Smooth muscle cell (in vitro differentiated cells): ENCODE measurements at regions not wholly inside any gene's neighbourhood (a gene's known extent, or its start where the extent isn't known, plus 50 kb on each side); places are given as distances from the start of the nearest gene placed in this dataset.

Experiments used
- DNase-seq: peaks from one replicate; lab custom pipeline; 2025; ENCODE audit not compliant: unreplicated experiment; lab: John Stamatoyannopoulos, UW
- H2AFZ ChIP-seq: fragments of 200-600 bp; sonication (generic); 2 replicates; pipeline ENCODE4 v1.6.0; 2016; ENCODE audit warnings: antibody characterized with exemption, low read depth, mild to moderate bottlenecking
- H3F3A ChIP-seq: fragments of 200-600 bp; sonication (generic); 2 replicates; pipeline ENCODE4 v1.6.0; 2017; ENCODE audit warnings: antibody characterized with exemption, low read depth
- H3K27ac ChIP-seq: fragments of 200-600 bp; sonication (generic); 2 replicates; pipeline ENCODE4 v1.5.1; 2016; ENCODE audit warnings: low read depth, mild to moderate bottlenecking
- H3K27me3 ChIP-seq: fragments of 200-600 bp; sonication (generic); 2 replicates; pipeline ENCODE4 v1.6.1; 2016; ENCODE audit warnings: low read depth, mild to moderate bottlenecking
- H3K36me3 ChIP-seq: fragments of 200-600 bp; sonication (generic); 2 replicates; pipeline ENCODE4 v1.5.1; 2016; ENCODE audit warnings: low read depth
- H3K4me1 ChIP-seq: fragments of 200-600 bp; sonication (generic); 2 replicates; pipeline ENCODE4 v1.5.1; 2016; ENCODE audit warnings: low read depth
- H3K4me2 ChIP-seq: fragments of 200-600 bp; sonication (generic); 2 replicates; pipeline ENCODE4 v1.6.0; 2016; ENCODE audit warnings: mild to moderate bottlenecking
- H3K4me3 ChIP-seq: fragments of 200-600 bp; sonication (generic); 2 replicates; pipeline ENCODE4 v1.5.1; 2016; ENCODE audit warnings: mild to moderate bottlenecking
- H3K79me2 ChIP-seq: fragments of 200-600 bp; sonication (generic); 2 replicates; pipeline ENCODE4 v1.6.0; 2016; ENCODE audit warnings: low read depth, mild to moderate bottlenecking
- H3K9ac ChIP-seq: fragments of 200-600 bp; sonication (generic); 2 replicates; pipeline ENCODE4 v1.6.0; 2016; ENCODE audit warnings: low read depth
- H3K9me3 ChIP-seq: fragments of 200-600 bp; sonication (generic); replicated peaks from 2 replicates; pipeline ENCODE4 v1.5.1; 2016; ENCODE audit warnings: low read depth
- H4K20me1 ChIP-seq: fragments of 200-600 bp; sonication (generic); 2 replicates; pipeline ENCODE4 v1.6.0; 2016; ENCODE audit warnings: low read depth
- WGBS: methylation state at CpG from one replicate; pipeline ENCODE4 v1.1.7; 2016; ENCODE audit warnings: low lambda C conversion rate; 5-methylcytosine and 5-hydroxymethylcytosine counted together
- TF ChIP-seq, protein P1 (sequence below): fragments of 200-600 bp; sonication (generic); IDR thresholded peaks from 2 replicates; pipeline ENCODE4 v1.5.1; 2017; ENCODE audit warnings: borderline replicate concordance, mild to moderate bottlenecking, antibody characterized with exemption; ENCODE audit not compliant: insufficient read depth, poor library complexity, severe bottlenecking

- no peaks in the 10 kb centered on the region for H3K9me3 ChIP-seq
- TF ChIP-seq, protein P1, sequence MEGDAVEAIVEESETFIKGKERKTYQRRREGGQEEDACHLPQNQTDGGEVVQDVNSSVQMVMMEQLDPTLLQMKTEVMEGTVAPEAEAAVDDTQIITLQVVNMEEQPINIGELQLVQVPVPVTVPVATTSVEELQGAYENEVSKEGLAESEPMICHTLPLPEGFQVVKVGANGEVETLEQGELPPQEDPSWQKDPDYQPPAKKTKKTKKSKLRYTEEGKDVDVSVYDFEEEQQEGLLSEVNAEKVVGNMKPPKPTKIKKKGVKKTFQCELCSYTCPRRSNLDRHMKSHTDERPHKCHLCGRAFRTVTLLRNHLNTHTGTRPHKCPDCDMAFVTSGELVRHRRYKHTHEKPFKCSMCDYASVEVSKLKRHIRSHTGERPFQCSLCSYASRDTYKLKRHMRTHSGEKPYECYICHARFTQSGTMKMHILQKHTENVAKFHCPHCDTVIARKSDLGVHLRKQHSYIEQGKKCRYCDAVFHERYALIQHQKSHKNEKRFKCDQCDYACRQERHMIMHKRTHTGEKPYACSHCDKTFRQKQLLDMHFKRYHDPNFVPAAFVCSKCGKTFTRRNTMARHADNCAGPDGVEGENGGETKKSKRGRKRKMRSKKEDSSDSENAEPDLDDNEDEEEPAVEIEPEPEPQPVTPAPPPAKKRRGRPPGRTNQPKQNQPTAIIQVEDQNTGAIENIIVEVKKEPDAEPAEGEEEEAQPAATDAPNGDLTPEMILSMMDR, result no peak
Measured at GRCh38 chr3:73926360-73927202, 301.8 kb upstream of the PDZRN3 start.

GRCh38 chr3:73925011-73925410 is 300.3 kb upstream of the PDZRN3 start:
- no peak for DNase-seq
- TF ChIP-seq, protein P1, result no peak
- H3K4me2 ChIP-seq, result no peak overlapping the region
- no peaks in the 10 kb centered on the region for H3K9me3 ChIP-seq
- no peaks in the 10 kb centered on the region for H3K4me1 ChIP-seq
- no peak overlapping the region for H3K4me3 ChIP-seq
- H3K9ac ChIP-seq, result no peak overlapping the region
- peaks cover 6% of the 10 kb centered on the region for H3K27me3 ChIP-seq
- no peaks in the 10 kb centered on the region for H4K20me1 ChIP-seq
- WGBS, result 81% methylated on average over 3 of the region's 3 CpGs
- no peak overlapping the region for H3K27ac ChIP-seq
- no peaks in the 10 kb centered on the region for H3K36me3 ChIP-seq
- H3K79me2 ChIP-seq, result no peaks in the 10 kb centered on the region
- H3F3A ChIP-seq, result no peaks in the 10 kb centered on the region
- no peak overlapping the region for H2AFZ ChIP-seq

More at GRCh38 chr3:73926360-73927202, 301.8 kb upstream of the PDZRN3 start:
- Histone ChIP-seq H3K27ac (no peak overlapping the region), H3K9ac (no peak overlapping the region), H3K27me3 (peaks cover 6% of the 10 kb centered on the region), H2AFZ (no peak overlapping the region), H3K4me3 (no peak overlapping the region), H3K36me3 (no peaks in the 10 kb centered on the region), H3K4me1 (no peaks in the 10 kb centered on the region), H3K79me2 (no peaks in the 10 kb centered on the region), H3F3A (no peaks in the 10 kb centered on the region), H3K4me2 (no peak overlapping the region), H4K20me1 (no peaks in the 10 kb centered on the region)
- 33% methylated on average over 5 of the region's 5 CpGs for WGBS
- DNase-seq, result no peak

GRCh38 chr3:73924048-73924447 is 299.3 kb upstream of the PDZRN3 start:
- no peak overlapping the region for H3K27ac ChIP-seq
- no peaks in the 10 kb centered on the region for H3K4me1 ChIP-seq
- H2AFZ ChIP-seq, result no peak overlapping the region
- WGBS, result 91% methylated on average over 6 of the region's 6 CpGs
- no peak overlapping the region for H3K9ac ChIP-seq
- no peak for DNase-seq
- no peak overlapping the region for H3K4me3 ChIP-seq
- H3K4me2 ChIP-seq, result no peak overlapping the region
- no peaks in the 10 kb centered on the region for H3F3A ChIP-seq
- no peaks in the 10 kb centered on the region for H3K79me2 ChIP-seq
- TF ChIP-seq, protein P1, result no peak
- H3K36me3 ChIP-seq, result no peaks in the 10 kb centered on the region
- H3K9me3 ChIP-seq, result no peaks in the 10 kb centered on the region
- H4K20me1 ChIP-seq, result no peaks in the 10 kb centered on the region
- peaks cover 6% of the 10 kb centered on the region for H3K27me3 ChIP-seq

- H3K4me3 ChIP-seq, result no peak overlapping the region
- no peaks in the 10 kb centered on the region for H3F3A ChIP-seq
- no peak overlapping the region for H3K9ac ChIP-seq
- H3K27ac ChIP-seq, result no peak overlapping the region
- H3K4me2 ChIP-seq, result no peak overlapping the region
- 92% methylated on average over 2 of the region's 2 CpGs for WGBS
- H2AFZ ChIP-seq, result no peak overlapping the region
- H3K27me3 ChIP-seq, result no peaks in the 10 kb centered on the region
- no peaks in the 10 kb centered on the region for H3K9me3 ChIP-seq
- H3K36me3 ChIP-seq, result no peaks in the 10 kb centered on the region
- no peaks in the 10 kb centered on the region for H4K20me1 ChIP-seq
- TF ChIP-seq, protein P1, result no peak
- DNase-seq, result no peak
- no peaks in the 10 kb centered on the region for H3K79me2 ChIP-seq
- H3K4me1 ChIP-seq, result no peaks in the 10 kb centered on the region
Measured at GRCh38 chr3:73917643-73918042, 292.9 kb upstream of the PDZRN3 start.
